ENCODE measurements at regions not wholly inside any gene's neighbourhood (a gene's known extent, or its start where the extent isn't known, plus 50 kb on each side); places are given as distances from the start of the nearest gene placed in this dataset.
"Not testable (repeated sequence)": the region's sequence is repeated elsewhere in the genome, so short reads cannot be mapped to it uniquely, and the experiment has no call there.

- DNase-seq, result no peak
Observed at GRCh38 chr6:74607934-74608333, 597.9 kb downstream of the COL12A1 start.

GRCh38 chr6:74607468-74607867 is 598.4 kb downstream of the COL12A1 start:
- DNase-seq, result no peak

GRCh38 chr6:74606582-74607071 is 599.2 kb downstream of the COL12A1 start:
- DNase-seq, result no peak

GRCh38 chr6:74605922-74606581 is 599.8 kb downstream of the COL12A1 start:
- DNase-seq, result no peak

GRCh38 chr6:74604279-74604678 is 601.6 kb downstream of the COL12A1 start:
- no peak for DNase-seq

- DNase-seq, result no peak
Observed at GRCh38 chr6:74603322-74604076, 602.4 kb downstream of the COL12A1 start.

GRCh38 chr6:74602206-74602605 is 603.6 kb downstream of the COL12A1 start:
- no peak for DNase-seq

- no peak for DNase-seq
Observed at GRCh38 chr6:74598462-74599393, 607.1 kb downstream of the COL12A1 start.

GRCh38 chr6:74597840-74598239 is 608.0 kb downstream of the COL12A1 start:
- DNase-seq, result no peak

- DNase-seq, result no peak
Observed at GRCh38 chr6:74597266-74597665, 608.6 kb downstream of the COL12A1 start.

GRCh38 chr6:74596588-74596987 is 609.3 kb downstream of the COL12A1 start:
- DNase-seq, result no peak

- DNase-seq, result not testable (repeated sequence)
Observed at GRCh38 chr6:74594350-74594749, 611.5 kb downstream of the COL12A1 start.

GRCh38 chr6:74588094-74588832 is 617.6 kb downstream of the COL12A1 start:
- DNase-seq, result no peak

- no peak for DNase-seq
Observed at GRCh38 chr6:74587386-74587785, 618.5 kb downstream of the COL12A1 start.

- no peak for DNase-seq
Observed at GRCh38 chr6:74585753-74586152, 620.1 kb downstream of the COL12A1 start.

- DNase-seq, result no peak
Observed at GRCh38 chr6:74581681-74582080, 624.2 kb downstream of the COL12A1 start.

- DNase-seq, result no peak
Observed at GRCh38 chr6:74579794-74580193, 626.1 kb downstream of the COL12A1 start.

GRCh38 chr6:74579047-74579446 is 626.8 kb downstream of the COL12A1 start:
- DNase-seq, result no peak

GRCh38 chr6:74578339-74578738 is 627.5 kb downstream of the COL12A1 start:
- no peak for DNase-seq

GRCh38 chr6:74577619-74578018 is 628.2 kb downstream of the COL12A1 start:
- no peak for DNase-seq

- DNase-seq, result no peak
Observed at GRCh38 chr6:74574794-74575193, 631.1 kb downstream of the COL12A1 start.

- DNase-seq, result no peak
Observed at GRCh38 chr6:74573613-74574012, 632.2 kb downstream of the COL12A1 start.

GRCh38 chr6:74570044-74570443 is 635.8 kb downstream of the COL12A1 start:
- no peak for DNase-seq

Measured in NCI-H748 treated with DMSO at 0.1 percent for 48 hours (cell line).